Suprapubic skin (tissue), 4 donors: ENCODE measurements at regions not wholly inside any gene's neighbourhood (a gene's known extent, or its start where the extent isn't known, plus 50 kb on each side); places are given as distances from the start of the nearest gene placed in this dataset.

ENCODE experiments used
- EP300 ChIP-seq: sonication (generic); formaldehyde crosslinking; IDR thresholded peaks from one replicate; pipeline ENCODE4 v1.6.1; 2017; ENCODE audit warnings: antibody characterized with exemption
- POLR2A ChIP-seq, 2 donors: fragments of 450-650 bp; IDR thresholded peaks; one replicate each; pipeline ENCODE4 v1.6.1; 2017; ENCODE audit warnings: antibody characterized with exemption in 2 of 2, mild to moderate bottlenecking in 2 of 2, moderate library complexity in 2 of 2
- POLR2AphosphoS5 ChIP-seq, 3 donors: sonication (generic); formaldehyde crosslinking; IDR thresholded peaks; one replicate each; pipeline ENCODE4 v1.6.1; 2017; ENCODE audit warnings: antibody characterized with exemption in 3 of 3
- TF ChIP-seq, protein P1 (sequence below), 2 donors: fragments of 200-600 bp in 1 of 2; fragments of 450-650 bp in 1 of 2; sonication (generic) in 1 of 2; IDR thresholded peaks; one replicate each; pipeline ENCODE4 v1.5.1; 2016 to 2019; ENCODE audit warnings: antibody characterized with exemption in 2 of 2, mild to moderate bottlenecking in 1 of 2, moderate library complexity in 1 of 2

DNA sequence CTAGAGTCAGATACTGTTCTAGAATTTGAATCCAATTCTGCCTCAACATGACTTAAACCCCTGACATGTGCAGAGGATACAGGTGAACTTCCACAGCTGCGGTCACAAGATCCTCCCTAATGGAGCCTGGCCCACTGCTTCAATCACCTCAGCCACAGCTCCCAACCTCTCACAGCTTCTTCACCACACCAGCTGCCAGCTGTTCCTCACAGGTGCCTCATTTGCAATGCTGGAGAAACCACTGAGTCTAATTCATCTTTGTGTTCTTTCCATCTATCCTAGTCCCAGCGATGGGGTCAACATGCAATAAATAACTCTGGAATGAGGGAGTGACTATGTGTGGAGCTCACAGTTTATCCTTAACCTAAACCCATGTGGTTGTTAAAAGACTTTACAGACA, 72.0 kb upstream of the MAF start:
- no peak for TF ChIP-seq POLR2A (IDR thresholded peaks at IDR 0.05)
- TF ChIP-seq EP300: no peak
- TF ChIP-seq, protein P1, sequence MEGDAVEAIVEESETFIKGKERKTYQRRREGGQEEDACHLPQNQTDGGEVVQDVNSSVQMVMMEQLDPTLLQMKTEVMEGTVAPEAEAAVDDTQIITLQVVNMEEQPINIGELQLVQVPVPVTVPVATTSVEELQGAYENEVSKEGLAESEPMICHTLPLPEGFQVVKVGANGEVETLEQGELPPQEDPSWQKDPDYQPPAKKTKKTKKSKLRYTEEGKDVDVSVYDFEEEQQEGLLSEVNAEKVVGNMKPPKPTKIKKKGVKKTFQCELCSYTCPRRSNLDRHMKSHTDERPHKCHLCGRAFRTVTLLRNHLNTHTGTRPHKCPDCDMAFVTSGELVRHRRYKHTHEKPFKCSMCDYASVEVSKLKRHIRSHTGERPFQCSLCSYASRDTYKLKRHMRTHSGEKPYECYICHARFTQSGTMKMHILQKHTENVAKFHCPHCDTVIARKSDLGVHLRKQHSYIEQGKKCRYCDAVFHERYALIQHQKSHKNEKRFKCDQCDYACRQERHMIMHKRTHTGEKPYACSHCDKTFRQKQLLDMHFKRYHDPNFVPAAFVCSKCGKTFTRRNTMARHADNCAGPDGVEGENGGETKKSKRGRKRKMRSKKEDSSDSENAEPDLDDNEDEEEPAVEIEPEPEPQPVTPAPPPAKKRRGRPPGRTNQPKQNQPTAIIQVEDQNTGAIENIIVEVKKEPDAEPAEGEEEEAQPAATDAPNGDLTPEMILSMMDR (IDR thresholded peaks at IDR 0.05): no peak
- TF ChIP-seq POLR2AphosphoS5 (IDR thresholded peaks at IDR 0.05): no peak
